ENCODE measurements at regions not wholly inside any gene's neighbourhood (a gene's known extent, or its start where the extent isn't known, plus 50 kb on each side); places are given as distances from the start of the nearest gene placed in this dataset.

- TF ChIP-seq CTCF (conservative IDR thresholded peaks at IDR 0.05 in 1 of 2, IDR thresholded peaks at IDR 0.05 in 1 of 2; ENCODE audit: low read depth in 1 of 2, low read length in 2 of 2): no peak
- no peak for TF ChIP-seq EZH2 (IDR thresholded peaks at IDR 0.05; ENCODE audit: low read length, missing control alignments)
These were observed 307.7 kb downstream of the OMA1 start for GRCh38 chr1:58238846-58239245.
